Cerebellar cortex (tissue), 1 donor: ENCODE measurements at regions not wholly inside any gene's neighbourhood (a gene's known extent, or its start where the extent isn't known, plus 50 kb on each side); places are given as distances from the start of the nearest gene placed in this dataset.
"Not testable (repeated sequence)": the region's sequence is repeated elsewhere in the genome, so short reads cannot be mapped to it uniquely, and the experiment has no call there.

Source experiments
- DNase-seq: peaks from one replicate; pipeline ENCODE4 v3.0.0-alpha.2; 2015; ENCODE audit warnings: low spot score

DNA sequence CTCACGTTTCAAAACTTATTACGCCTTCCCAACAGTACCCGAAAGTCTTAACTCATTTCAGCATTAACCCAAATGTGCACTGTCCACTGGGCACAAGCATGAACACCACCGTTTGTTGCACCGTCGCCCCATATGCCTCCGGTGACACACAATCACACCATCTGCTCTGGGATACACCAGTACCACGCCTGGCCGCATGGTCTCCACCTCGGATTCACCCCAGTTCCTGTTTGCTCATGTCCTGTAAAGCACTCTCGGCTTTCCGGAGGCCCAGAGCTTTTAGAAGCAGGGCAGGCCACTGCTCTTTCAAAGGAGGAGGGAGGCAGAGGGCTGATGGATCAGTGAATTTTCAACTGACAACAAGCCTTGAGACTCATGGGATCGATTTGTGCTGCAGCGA lies 1570.0 kb upstream of the DEFB115 start:
- no peak for DNase-seq

DNA sequence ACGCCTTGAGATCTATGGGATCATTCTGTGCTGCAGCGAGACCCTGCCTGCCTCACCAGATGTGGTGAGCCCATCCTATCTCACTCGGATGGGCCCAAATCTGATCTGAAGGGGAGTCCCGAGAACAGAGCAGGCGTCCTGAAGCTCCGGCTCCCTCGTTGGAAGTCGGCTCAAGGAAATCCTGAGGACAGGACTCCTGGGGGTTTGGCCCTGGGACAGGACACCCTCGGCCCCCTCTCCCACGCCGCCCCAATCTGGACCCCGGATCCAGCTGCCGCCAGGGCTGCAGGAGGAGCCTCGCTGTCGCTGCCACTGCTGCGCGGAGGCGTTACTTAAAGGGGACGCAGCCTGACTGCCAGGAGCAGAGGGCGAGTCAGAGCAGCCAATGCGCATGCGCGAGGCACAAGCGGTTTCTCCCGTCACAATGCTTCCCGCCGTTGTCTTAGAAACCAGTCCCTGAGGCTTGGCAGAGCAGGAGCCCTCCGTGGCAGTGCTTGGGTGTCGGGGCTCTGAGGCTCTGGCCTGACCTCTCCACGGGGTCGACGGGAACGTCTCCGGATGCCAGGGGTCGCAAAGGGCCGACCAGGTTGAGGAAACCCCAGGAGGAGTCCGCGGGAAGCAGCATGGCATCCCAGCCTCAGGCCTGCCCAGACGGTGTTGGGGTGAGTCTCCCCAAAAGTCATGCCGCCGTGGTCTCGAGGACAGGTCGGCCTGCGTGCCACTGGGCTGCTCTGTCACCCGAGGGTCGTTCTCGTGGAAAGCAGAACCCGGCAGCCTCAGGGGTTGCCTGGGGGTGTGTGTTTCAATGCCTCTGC lies 1567.8 kb upstream of the DEFB115 start:
- no peak for DNase-seq

DNA sequence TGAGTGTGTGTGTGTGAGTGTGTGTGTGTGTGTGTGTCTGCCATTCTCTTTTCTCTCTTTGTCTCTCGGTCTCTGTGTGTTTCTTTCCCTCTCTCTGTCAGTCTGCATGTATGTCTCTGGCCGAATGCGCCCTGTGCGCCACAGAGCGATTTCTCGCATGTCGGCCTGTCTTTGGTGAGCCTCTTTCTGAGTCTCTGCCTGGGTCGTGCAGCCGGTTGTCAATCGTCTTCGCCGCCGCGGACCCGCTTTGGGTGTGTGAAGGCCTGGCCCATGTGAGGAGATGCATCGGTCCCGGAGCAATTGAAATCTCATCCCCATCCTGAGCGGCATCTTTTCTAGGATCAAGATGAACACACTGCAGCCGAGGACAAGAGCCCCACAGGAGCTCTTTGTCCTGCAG lies 1567.2 kb upstream of the DEFB115 start:
- no peak for DNase-seq

DNA sequence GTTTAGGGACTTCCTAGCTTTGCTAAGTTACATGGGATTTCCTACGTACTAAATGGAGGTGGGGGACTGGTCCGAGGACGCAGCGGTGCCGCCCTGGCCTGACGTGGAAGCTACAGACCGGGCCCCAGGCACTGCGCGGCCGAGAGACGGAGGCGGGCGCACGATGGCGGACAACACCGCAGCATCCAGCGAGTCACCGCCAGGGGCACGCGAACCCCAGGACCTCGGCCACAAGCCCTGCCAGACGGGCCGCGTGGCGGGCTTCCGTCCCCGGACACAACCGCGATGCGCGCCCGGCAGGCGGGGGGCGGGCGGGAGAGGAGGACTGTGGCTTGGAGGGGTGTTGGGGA lies 1516.9 kb upstream of the DEFB115 start:
- no peak for DNase-seq

DNA sequence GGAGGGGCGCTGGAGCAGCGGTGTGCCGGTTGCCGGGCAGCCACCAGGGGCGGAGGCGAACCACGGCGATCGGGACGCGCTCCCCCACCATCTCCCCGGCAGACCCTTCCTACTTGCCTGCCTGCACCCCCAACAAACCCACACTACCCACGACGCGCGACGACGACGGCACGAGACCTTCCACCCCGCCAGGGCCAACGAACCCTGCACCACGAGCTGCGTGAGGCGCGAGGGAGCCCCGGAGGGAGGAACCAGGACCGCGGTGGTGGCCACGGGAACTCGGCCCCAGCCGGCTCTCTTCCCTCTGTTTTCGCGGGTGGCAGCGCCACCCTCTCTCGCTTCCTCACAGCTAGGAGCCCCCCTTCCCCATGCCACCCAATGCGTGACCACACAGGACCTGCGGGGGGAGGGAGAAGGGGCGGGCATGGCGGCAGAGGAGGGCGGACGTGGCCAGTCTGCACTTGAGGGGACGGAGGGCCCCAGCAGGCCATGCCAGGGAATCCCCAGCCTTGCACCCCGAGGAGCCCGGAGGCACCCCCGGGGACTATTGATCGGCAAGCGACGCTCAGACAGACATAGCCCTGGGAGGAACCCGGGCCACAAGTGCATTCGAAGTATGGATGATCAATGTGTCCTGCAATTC lies 1516.4 kb upstream of the DEFB115 start:
- DNase-seq, result no peak

DNA sequence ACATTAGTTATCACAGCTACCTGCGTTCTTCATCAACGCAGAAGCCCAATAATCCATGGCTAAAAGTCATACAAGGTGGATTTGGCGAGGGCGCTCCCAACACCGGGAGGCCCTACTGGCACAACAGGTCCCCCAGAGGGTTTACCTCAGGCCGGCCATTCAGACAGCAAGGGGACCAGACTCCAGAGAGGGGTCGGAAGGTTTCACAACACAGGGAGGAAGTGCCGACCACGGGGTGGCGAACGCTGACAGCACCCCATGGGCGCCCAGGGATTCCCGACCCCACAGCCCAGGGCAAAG lies 1515.9 kb upstream of the DEFB115 start:
- no peak for DNase-seq

DNA sequence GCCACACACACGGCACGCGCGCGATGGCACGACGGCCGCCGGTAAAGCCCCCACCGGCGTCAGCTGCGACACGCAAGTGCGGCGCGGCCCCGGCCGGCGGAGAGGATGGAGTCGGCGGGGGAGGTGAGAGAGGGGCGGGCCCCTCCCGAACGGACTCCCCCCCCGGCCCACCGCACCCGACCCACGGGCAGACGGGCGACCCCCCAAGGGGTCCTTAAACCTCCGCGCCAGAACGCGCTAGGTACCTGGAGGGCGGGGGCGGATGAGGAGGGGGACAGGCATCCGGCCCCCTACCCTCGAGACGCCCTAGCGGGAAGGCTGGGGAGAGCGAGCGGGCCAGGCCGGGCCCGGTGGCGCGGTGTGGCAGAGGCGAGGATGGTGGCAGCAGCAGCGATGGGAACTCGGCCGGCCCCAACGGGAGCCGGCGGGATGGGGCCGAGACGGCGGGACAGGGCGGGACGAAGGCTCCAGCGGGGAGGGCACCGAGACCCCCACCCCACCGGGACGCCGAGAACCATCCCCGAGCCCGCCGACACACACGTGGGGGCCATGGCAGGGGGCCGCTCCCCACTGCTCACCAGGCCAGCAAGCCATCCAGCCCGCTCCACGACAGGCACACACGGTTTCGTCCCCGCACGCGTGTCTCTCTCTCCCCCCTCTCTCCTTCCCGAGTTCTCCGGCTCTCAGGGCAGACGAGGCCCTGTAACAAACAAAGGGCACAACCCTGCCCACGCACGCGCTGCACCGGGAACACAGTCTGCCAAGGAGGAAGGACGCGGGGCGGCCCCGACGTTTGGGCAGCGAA lies 1515.4 kb upstream of the DEFB115 start:
- no peak for DNase-seq

DNA sequence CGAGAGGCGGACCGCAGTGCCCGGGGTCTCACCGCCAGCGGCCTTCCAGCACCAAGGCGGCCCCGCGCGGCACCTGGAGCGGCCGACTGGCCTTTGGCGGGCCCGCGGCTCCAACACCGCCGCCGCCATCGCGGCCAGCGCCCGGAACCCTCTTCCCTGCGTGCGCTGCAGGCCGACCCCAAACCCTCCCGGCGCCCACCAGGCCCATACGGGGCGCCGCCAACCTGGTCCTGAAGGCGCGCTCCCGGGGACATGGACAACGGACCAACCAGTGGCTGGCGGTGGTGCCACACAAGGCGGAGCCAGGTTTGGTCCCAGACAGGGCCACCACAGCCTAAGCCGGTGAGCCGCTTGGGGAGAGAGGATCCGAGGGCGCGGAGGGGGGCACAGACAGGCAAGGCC lies 1514.8 kb upstream of the DEFB115 start:
- no peak for DNase-seq

DNA sequence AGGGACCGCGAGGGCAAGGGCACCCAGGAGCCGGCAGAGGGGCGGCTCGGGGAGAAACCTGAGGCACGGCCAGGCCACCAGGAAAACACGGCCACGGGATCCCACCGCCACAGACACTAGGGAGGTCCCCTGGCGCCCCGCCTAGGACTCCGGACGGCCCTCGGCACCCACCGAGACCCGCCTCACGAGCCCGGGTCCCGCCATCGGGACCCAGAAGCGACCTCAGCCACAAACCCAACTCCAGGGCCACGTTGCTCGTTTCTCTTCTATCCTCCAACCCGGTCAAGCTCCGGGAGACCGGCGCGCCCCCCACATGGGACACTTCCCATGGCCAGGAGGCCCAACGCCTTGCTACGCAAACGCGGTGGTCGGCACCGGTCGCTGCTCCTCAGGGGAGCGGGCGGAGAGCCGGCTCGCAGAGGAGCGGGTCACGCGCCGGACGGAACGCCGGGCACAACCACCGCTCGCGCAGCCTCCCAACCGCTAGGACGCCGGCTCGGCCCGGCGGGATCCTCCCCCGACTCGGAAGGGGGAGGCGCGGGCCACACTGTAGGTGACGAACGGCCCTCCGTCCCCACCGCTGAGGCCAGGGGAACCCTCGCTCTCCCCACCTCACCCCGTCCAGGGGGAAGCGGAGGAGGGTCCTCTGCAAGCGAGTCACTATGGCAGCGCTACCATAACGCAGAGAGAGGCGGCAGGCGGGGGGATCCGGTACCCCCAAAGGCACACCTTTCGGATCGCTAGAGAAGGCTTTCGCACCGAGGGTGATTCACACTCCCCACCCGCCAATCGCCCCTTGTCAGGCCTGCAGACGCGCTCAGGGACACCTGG lies 1514.1 kb upstream of the DEFB115 start:
- no peak for DNase-seq

DNA sequence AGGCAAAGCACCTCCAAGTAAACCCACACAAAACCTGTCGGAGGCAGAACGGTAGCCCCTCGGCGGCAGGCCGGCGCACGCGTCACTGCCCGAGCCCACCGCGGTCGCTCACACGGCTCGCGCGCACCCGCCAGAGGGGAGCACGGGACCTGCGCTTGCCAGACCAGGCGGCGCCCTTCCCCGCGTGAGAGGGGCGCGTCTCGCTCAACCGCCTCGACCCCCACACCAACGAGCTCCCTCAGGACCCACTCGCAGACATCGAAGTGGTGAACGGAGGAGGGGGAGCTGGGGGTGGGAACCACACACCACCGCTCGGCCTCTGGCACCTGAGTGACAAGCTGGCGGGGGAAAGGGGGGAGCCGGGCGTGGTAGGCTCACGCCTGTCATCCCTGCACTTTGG lies 1513.4 kb upstream of the DEFB115 start:
- DNase-seq, result no peak

DNA sequence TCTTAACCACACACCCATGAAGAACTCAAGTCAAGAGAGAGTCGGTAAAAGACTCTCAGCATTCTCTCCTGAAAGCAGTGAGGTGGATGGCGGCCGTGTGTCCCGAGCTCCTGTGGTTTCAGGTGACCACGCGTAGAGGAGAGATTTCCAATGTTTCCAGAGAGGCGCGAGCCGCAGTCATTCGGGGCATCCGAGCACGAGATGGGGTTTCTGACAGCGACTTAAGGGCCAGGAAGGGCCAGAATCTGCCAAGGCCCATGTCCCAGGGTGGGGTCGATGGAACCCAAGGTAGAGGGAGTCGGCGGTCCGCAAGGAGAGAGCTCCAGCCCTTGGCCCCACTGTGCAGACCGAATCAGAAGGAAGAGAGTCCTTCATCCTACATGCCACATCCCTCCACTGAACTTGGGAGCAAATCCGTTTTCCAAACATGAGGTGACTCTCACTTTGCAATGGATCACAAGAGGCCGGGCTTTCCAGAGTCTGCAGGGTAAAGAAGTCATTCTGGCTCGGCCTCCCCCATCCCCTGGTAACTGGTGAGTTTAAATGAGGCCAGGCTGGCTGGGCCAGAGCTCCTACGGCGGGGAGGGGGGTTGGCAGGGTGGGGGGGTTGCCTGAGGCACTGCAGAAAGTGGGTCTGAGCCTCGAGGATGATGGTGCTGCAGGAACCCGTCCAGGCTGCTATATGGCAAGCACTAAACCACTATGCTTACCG lies 1511.8 kb upstream of the DEFB115 start:
- DNase-seq, result not testable (repeated sequence)

DNA sequence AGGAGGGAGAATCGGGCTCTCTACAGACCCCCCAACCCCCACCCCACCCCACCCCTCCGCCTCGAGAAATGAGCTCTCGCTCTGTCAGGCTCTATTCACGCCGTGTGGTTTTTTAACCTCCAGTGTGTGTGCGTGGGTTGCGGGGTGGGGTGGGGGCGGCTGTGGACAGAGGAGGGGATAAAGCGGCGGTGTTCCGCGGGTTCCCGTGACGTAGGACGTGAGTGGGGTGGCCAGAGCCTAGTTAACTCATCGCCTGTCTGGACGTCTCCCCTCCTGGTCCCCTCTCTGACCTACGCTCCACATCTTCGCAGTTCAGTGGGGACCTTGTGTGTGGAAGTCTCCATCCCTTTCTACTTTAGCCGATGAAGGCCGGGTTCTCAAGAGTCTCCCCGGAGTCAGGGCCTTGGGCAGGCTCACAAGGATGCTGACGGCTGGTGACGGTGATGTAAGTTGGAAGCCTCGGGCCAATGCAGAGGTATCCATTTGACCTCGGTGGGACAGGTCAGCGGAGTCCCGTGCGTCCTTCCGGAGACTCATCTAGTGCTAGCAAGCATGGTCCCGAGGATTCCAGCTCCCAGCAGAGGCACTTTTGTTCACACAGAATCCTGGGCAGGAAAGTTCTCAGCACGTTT lies 1507.1 kb upstream of the DEFB115 start:
- no peak for DNase-seq

DNA sequence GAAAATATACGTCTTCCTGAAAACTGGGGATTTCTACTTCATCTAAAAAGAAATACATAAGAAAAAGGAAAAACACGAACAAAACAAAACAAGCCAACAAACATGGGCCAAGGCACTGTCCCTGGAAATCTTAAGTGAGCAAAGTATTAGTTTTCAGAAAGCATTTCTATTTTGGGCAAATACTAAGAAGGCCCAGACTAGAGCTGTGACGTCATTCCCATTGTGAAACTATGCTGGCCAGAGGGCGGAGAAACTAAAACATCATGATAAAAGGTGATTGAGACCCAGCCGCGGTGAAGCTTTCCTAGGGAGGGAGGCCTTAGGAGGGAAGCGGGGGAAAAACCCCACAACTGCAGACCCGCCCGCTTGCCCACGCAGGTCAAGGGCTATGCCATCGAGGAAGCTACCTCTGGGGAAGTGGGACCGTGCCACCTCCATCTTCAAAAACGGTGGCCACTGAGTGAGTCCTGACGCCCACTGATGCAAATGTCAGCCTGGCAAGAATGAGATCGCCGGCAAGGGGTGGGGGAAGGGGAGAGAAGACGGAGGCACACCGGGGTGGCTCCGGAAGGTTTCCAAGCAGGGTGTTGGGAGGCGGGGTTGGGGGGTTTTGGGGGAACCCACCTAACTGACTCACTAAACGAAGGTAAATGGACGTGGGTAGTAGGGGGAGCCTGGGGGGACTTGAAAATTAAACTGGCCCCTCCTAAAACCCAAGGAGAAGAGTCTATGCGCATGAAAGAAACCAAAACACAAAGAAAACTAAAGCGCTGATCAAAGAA lies 1504.6 kb upstream of the DEFB115 start:
- not testable (repeated sequence) for DNase-seq

DNA sequence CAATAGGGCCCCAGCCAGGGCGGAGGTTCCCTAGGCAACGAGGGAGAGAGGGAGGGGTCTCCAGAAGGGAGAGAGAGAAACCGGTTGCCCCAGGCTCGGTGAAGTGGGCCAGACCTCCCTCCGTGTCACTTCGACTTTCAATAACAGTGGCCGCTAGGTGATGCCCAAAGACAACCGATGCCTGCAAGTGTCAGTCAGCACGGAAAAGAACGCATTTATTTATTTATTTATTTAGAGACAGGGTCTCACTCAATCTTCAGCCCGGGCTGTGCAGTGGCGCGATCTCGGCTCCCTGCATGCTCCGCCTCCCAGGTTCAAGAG lies 1504.1 kb upstream of the DEFB115 start:
- DNase-seq, result not testable (repeated sequence)

DNA sequence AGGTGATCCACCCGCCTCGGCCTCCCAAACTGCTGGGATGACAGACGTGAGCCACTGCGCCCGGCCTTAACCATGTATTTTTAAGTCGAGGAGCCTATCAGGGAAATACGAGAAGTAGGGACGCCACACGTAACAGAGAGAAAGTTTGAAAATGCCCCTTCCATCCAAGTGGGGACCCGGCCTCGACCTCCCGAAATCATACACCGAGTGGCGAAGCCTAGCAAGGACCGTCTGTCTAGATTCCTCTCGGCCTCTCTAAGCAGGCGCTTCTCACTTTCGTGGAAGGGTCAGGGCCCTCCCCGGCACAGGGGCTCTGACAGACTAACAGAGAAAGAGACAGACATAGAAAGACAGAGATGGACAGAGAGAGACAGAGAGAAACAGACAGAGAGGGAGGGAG lies 1503.6 kb upstream of the DEFB115 start:
- not testable (repeated sequence) for DNase-seq

DNA sequence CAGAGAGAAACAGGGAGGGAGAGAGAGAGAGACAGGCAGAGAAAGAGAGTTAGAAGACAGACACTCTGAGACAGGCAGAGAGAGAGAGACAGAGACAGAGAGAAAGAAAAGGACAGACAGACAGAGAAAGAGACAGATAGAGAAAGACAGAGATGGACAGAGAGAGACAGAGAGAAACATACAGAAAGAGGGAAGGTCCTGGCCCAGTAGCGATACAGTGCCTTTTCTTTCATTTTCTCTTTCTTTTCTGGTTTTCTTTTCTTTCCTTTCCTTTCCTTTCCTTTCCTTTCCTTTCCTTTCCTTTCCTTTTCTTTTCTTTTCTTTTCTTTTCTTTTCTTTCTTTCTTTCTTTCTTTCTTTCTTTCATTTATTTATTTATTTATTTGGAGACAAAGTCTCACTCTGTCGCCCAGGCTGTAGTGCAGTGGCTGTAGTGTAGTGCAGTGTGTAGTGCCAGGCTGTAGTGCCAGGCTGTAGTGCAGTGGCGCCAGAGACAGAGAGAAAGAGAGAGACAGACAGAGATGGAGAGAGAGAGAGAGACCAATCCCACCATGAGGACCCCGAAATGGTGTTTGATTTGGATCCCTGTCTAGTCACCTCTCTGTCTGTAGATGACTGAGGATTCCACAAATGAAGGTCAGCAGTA lies 1501.5 kb upstream of the DEFB115 start:
- not testable (repeated sequence) for DNase-seq

DNA sequence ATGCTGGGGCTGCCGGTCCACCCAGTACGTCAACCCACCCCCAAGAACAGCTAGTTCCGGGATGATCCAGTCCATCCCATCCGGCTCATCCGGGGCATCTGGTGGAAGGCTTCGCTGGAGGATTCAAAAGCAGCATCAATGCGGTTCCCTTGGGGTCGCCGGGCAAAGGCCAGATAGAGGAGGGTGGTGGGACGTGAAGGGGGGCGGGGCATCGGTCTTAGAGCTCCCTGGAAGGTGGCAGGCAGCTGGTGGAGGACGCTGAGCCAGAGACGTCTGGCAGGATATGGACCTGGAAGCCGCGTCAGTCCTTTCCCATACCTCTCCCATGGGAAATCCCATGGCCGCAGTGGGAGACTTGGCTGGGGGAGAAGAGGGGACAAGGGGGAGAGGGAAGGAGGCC lies 1500.8 kb upstream of the DEFB115 start:
- DNase-seq, result no peak

DNA sequence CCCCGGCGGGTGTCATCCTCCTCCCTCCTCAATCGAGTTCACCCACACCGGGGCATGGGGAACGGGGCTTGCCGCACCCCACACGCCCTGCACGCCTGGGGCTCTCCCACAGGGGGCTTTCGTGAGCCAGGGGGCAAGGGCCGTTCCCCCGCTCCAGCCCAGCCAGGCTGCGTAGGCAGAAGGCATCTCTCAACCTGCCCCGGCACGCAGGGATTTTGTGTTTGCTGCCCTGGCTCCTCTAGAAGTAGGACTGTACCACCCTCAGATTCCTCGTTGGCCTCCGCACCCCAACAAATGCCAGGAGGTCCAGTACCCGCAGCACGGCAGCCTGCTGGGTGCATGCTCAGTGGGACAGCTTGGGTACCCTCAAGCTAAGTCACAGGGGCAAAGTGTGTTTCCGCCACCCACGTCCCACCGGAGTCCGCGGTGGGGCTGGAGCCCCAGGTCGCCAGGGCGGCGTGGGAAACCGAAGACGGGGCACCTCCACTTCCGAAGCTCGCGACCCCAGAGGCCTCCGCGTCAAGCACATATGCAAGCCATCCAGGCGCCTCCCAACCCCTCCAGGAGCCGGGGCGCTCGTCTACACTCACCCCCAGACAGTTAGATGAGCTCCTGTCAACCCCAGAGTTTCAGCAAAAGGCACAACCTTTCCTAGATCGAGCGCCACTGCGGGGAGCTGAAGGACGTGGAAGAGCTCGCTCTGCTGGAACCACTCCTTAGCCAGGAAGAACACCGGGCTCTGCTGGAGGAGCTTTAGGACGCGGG lies 1495.7 kb upstream of the DEFB115 start:
- DNase-seq, result not testable (repeated sequence)

DNA sequence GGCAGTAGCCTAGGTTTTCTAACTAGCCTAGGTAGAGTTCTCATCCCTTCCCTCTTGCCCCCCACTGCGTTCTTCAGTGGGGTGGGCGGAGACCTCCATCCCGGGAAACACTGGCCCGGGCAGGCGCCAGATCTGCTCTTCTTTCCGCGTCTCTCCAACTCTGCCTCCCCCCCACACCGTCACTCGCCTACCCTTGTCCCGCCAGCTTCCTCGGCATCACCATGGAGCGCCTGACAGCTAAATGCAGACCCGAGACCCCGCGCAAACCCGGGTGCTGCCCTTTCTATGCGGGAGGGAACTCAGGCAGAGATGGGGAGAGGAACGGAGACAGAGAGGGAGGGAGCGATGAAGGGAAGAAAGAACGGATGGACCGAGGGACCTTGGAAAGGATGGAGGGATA lies 1494.8 kb upstream of the DEFB115 start:
- DNase-seq, result no peak
